Stimulated activated CD4-positive, alpha-beta T cell treated with anti-CD3 and anti-CD28 coated beads, Interleukin-4, amount 100 ng/mL, for 24 hours (primary cell): ENCODE measurements at regions not wholly inside any gene's neighbourhood (a gene's known extent, or its start where the extent isn't known, plus 50 kb on each side); places are given as distances from the start of the nearest gene placed in this dataset.

Experiments used
- DNase-seq: peaks from one replicate; pipeline ENCODE4 v3.0.0-alpha.2; 2020

- DNase-seq = no peak
Observed at GRCh38 chr17:70604854-70605253, 435.5 kb downstream of the KCNJ2 start.

GRCh38 chr17:70606086-70606485 lies 436.8 kb downstream of the KCNJ2 start:
- DNase-seq = no peak

GRCh38 chr17:70608193-70608592 lies 438.9 kb downstream of the KCNJ2 start:
- DNase-seq = no peak

GRCh38 chr17:70608957-70609356 lies 439.6 kb downstream of the KCNJ2 start:
- DNase-seq = no peak

- no peak for DNase-seq
Observed at GRCh38 chr17:70609566-70609965, 440.2 kb downstream of the KCNJ2 start.

- no peak for DNase-seq
Observed at GRCh38 chr17:70610161-70610560, 440.8 kb downstream of the KCNJ2 start.

- no peak for DNase-seq
Observed at GRCh38 chr17:70613681-70614080, 444.3 kb downstream of the KCNJ2 start.

- DNase-seq = no peak
Observed at GRCh38 chr17:70615831-70616230, 446.5 kb downstream of the KCNJ2 start.

- no peak for DNase-seq
Observed at GRCh38 chr17:70618641-70619040, 449.3 kb downstream of the KCNJ2 start.

GRCh38 chr17:70621566-70621965 lies 452.2 kb downstream of the KCNJ2 start:
- no peak for DNase-seq

GRCh38 chr17:70622368-70623260 lies 453.3 kb downstream of the KCNJ2 start:
- DNase-seq = no peak

GRCh38 chr17:70624211-70624610 lies 454.9 kb downstream of the KCNJ2 start:
- DNase-seq = no peak

GRCh38 chr17:70629902-70630301 lies 460.6 kb downstream of the KCNJ2 start:
- DNase-seq = no peak

- no peak for DNase-seq
Observed at GRCh38 chr17:70636517-70637133, 467.3 kb downstream of the KCNJ2 start.

GRCh38 chr17:70642059-70642458 lies 472.7 kb downstream of the KCNJ2 start:
- no peak for DNase-seq

GRCh38 chr17:70644096-70644495 lies 474.8 kb downstream of the KCNJ2 start:
- DNase-seq = no peak

GRCh38 chr17:70646673-70647072 lies 477.3 kb downstream of the KCNJ2 start:
- DNase-seq = no peak

- DNase-seq = no peak
Observed at GRCh38 chr17:70648166-70648565, 478.8 kb downstream of the KCNJ2 start.

GRCh38 chr17:70653850-70654249 lies 484.5 kb downstream of the KCNJ2 start:
- no peak for DNase-seq

- DNase-seq = no peak
Observed at GRCh38 chr17:70654706-70655105, 485.4 kb downstream of the KCNJ2 start.

GRCh38 chr17:70655176-70655958 lies 486.0 kb downstream of the KCNJ2 start:
- no peak for DNase-seq

- no peak for DNase-seq
Observed at GRCh38 chr17:70658317-70658716, 489.0 kb downstream of the KCNJ2 start.

GRCh38 chr17:70658840-70659239 lies 489.5 kb downstream of the KCNJ2 start:
- DNase-seq = no peak
